Neural cell (in vitro differentiated cells): ENCODE measurements at regions not wholly inside any gene's neighbourhood (a gene's known extent, or its start where the extent isn't known, plus 50 kb on each side); places are given as distances from the start of the nearest gene placed in this dataset.

Source experiments
- H2AFZ ChIP-seq: fragments of 200-600, 300-800 bp; sonication (generic), shearing (Covaris generic); 2 replicates; pipeline ENCODE4 v1.6.0; 2014; ENCODE audit warnings: low read depth, mild to moderate bottlenecking, antibody characterized with exemption, low read length, moderate library complexity
- H3F3A ChIP-seq: fragments of 200-600 bp; shearing (Covaris generic); 2 replicates; pipeline ENCODE4 v1.6.1; 2016; ENCODE audit warnings: mild to moderate bottlenecking, moderate library complexity, mixed read lengths, antibody characterized with exemption, low read length; ENCODE audit not compliant: insufficient read depth, poor library complexity, severe bottlenecking
- H3K27ac ChIP-seq: fragments of 200-600, 300-800 bp; sonication (generic), shearing (Covaris generic); 2 replicates; pipeline ENCODE4 v1.5.1; 2014; ENCODE audit warnings: mild to moderate bottlenecking, low read length, moderate library complexity
- H3K27me3 ChIP-seq: fragments of 300-800, 200-600 bp; sonication (generic), shearing (Covaris generic); 2 replicates; pipeline ENCODE4 v1.6.0; 2014; ENCODE audit warnings: mild to moderate bottlenecking, low read depth, low read length, moderate library complexity; ENCODE audit not compliant: insufficient read depth
- H3K36me3 ChIP-seq: fragments of 300-800, 200-600 bp; sonication (generic), shearing (Covaris generic); 2 replicates; pipeline ENCODE4 v1.5.1; 2014; ENCODE audit warnings: mild to moderate bottlenecking, antibody characterized with exemption, low read length, moderate library complexity; ENCODE audit not compliant: insufficient read depth
- H3K4me2 ChIP-seq: fragments of 300-800, 200-600 bp; sonication (generic), shearing (Covaris generic); 2 replicates; pipeline ENCODE4 v1.6.0; 2014; ENCODE audit warnings: mild to moderate bottlenecking, low read length
- H3K4me3 ChIP-seq: fragments of 300-800, 200-600 bp; sonication (generic), shearing (Covaris generic); 2 replicates; pipeline ENCODE4 v1.5.1; 2014; ENCODE audit warnings: mild to moderate bottlenecking, low read length, moderate library complexity
- H3K79me2 ChIP-seq: fragments of 200-600 bp; shearing (Covaris generic); replicated peaks from 2 replicates; pipeline ENCODE4 v1.6.0; 2014; ENCODE audit warnings: mild to moderate bottlenecking, low read length, moderate library complexity; ENCODE audit not compliant: insufficient read depth
- H3K9ac ChIP-seq: fragments of 300-800, 200-600 bp; sonication (generic), shearing (Covaris generic); 2 replicates; pipeline ENCODE4 v1.6.1; 2016; ENCODE audit warnings: mild to moderate bottlenecking, low read length, mixed read lengths
- H3K9me2 ChIP-seq: fragments of 200-600 bp; shearing (Covaris generic); 2 replicates; pipeline ENCODE4 v1.6.1; 2016; ENCODE audit warnings: mild to moderate bottlenecking, low read length, mixed read lengths; ENCODE audit not compliant: insufficient read depth
- H3K9me3 ChIP-seq: fragments of 200-600, 300-800 bp; sonication (generic), shearing (Covaris generic); 2 replicates; pipeline ENCODE4 v1.6.1; 2016; ENCODE audit warnings: mild to moderate bottlenecking, mixed run types, low read length, moderate library complexity, mixed read lengths
- H4K20me1 ChIP-seq: fragments of 200-600 bp; shearing (Covaris generic); 2 replicates; pipeline ENCODE4 v1.6.1; 2016; ENCODE audit warnings: mild to moderate bottlenecking, mixed run types; ENCODE audit not compliant: insufficient read depth
- CTCF ChIP-seq: fragments of 450-650 bp; IDR thresholded peaks from 2 replicates; pipeline ENCODE4 v1.5.1; 2014; ENCODE audit warnings: antibody characterized with exemption, mild to moderate bottlenecking, moderate library complexity; ENCODE audit not compliant: poor library complexity, severe bottlenecking
- EP300 ChIP-seq: fragments of 450-650 bp; conservative IDR thresholded peaks from 2 replicates; pipeline ENCODE4 v1.6.1; 2014; ENCODE audit warnings: antibody characterized with exemption, mild to moderate bottlenecking, moderate library complexity; ENCODE audit not compliant: poor library complexity, severe bottlenecking
- EZH2 ChIP-seq: fragments of 200-600, 300-800 bp; shearing (Covaris generic), sonication (generic); IDR thresholded peaks from 2 replicates; pipeline ENCODE4 v1.6.1; 2014; ENCODE audit warnings: antibody characterized with exemption, low read length, borderline replicate concordance, mild to moderate bottlenecking; ENCODE audit not compliant: insufficient read depth, poor library complexity, severe bottlenecking
- MXI1 ChIP-seq: fragments of 450-650 bp; conservative IDR thresholded peaks from 2 replicates; pipeline ENCODE4 v1.6.1; 2014; ENCODE audit warnings: antibody characterized with exemption, mild to moderate bottlenecking; ENCODE audit not compliant: poor library complexity, severe bottlenecking
- POLR2AphosphoS5 ChIP-seq: IDR thresholded peaks from 2 replicates; pipeline ENCODE4 v1.6.1; 2012
- RAD21 ChIP-seq: fragments of 450-650 bp; conservative IDR thresholded peaks from 2 replicates; pipeline ENCODE4 v1.6.1; 2014; ENCODE audit warnings: antibody characterized with exemption, mild to moderate bottlenecking, moderate library complexity
- SMC3 ChIP-seq: fragments of 450-650 bp; conservative IDR thresholded peaks from 2 replicates; pipeline ENCODE4 v1.6.1; 2014; ENCODE audit warnings: antibody characterized with exemption, mild to moderate bottlenecking, moderate library complexity; ENCODE audit not compliant: poor library complexity
- TAF1 ChIP-seq: IDR thresholded peaks from 2 replicates; pipeline ENCODE4 v1.6.1; 2012; ENCODE audit warnings: low read depth
- TF ChIP-seq, protein P1 (sequence below): IDR thresholded peaks from 2 replicates; pipeline ENCODE4 v1.6.1; 2012; ENCODE audit warnings: borderline replicate concordance

DNA sequence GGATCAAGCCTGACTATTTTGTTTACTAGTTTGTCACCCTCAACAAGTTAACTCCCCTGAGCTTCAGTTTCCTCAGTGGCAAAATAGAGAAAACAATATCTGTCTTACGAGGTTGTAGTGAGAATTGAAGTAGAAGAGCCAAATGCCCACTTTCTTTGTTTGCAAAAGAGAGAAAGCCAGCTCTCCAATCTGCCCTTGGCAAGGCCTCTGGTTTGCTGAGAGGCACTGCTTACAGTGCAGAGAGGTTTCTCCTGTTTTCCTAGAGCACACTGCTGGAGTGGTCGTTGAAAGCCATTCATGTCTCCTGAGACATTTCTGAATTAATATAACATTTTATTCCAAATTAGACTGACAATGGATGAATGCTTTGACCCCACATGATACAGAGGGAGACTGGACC, 260.5 kb upstream of the IGF1R start:
- TF ChIP-seq MXI1 (no peak), TAF1 (no peak), CTCF (no peak), RAD21 (no peak), EZH2 (no peak), EP300 (no peak), POLR2AphosphoS5 (no peak), SMC3 (no peak)
- TF ChIP-seq, protein P1, sequence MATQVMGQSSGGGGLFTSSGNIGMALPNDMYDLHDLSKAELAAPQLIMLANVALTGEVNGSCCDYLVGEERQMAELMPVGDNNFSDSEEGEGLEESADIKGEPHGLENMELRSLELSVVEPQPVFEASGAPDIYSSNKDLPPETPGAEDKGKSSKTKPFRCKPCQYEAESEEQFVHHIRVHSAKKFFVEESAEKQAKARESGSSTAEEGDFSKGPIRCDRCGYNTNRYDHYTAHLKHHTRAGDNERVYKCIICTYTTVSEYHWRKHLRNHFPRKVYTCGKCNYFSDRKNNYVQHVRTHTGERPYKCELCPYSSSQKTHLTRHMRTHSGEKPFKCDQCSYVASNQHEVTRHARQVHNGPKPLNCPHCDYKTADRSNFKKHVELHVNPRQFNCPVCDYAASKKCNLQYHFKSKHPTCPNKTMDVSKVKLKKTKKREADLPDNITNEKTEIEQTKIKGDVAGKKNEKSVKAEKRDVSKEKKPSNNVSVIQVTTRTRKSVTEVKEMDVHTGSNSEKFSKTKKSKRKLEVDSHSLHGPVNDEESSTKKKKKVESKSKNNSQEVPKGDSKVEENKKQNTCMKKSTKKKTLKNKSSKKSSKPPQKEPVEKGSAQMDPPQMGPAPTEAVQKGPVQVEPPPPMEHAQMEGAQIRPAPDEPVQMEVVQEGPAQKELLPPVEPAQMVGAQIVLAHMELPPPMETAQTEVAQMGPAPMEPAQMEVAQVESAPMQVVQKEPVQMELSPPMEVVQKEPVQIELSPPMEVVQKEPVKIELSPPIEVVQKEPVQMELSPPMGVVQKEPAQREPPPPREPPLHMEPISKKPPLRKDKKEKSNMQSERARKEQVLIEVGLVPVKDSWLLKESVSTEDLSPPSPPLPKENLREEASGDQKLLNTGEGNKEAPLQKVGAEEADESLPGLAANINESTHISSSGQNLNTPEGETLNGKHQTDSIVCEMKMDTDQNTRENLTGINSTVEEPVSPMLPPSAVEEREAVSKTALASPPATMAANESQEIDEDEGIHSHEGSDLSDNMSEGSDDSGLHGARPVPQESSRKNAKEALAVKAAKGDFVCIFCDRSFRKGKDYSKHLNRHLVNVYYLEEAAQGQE, result no peak
- Histone ChIP-seq H3K9ac (no peak overlapping the region), H3K27me3 (no peaks in the 10 kb centered on the region), H3K79me2 (no peaks in the 10 kb centered on the region), H3K9me3 (no peaks in the 10 kb centered on the region), H3K36me3 (no peaks in the 10 kb centered on the region), H2AFZ (no peak overlapping the region), H4K20me1 (no peaks in the 10 kb centered on the region), H3F3A (no peaks in the 10 kb centered on the region), H3K27ac (no peak overlapping the region), H3K9me2 (no peaks in the 10 kb centered on the region), H3K4me2 (no peak overlapping the region), H3K4me3 (no peak overlapping the region)

GRCh38 chr15:98390946-98391530, 257.3 kb upstream of the IGF1R start:
- no peaks in the 10 kb centered on the region for H3K79me2 ChIP-seq
- H3K9me3 ChIP-seq, result no peaks in the 10 kb centered on the region
- H2AFZ ChIP-seq, result no peak overlapping the region
- H3K9me2 ChIP-seq, result no peaks in the 10 kb centered on the region
- TF ChIP-seq RAD21, result no peak
- TF ChIP-seq MXI1, result no peak
- no peak for TF ChIP-seq CTCF
- TF ChIP-seq EP300, result no peak
- no peak for TF ChIP-seq POLR2AphosphoS5
- TF ChIP-seq EZH2, result no peak
- TF ChIP-seq TAF1, result no peak
- TF ChIP-seq, protein P1, result no peak
- H3F3A ChIP-seq, result no peaks in the 10 kb centered on the region
- no peak overlapping the region for H3K9ac ChIP-seq
- no peak overlapping the region for H3K4me2 ChIP-seq
- no peaks in the 10 kb centered on the region for H3K36me3 ChIP-seq
- H3K4me3 ChIP-seq, result no peak overlapping the region
- no peak overlapping the region for H3K27ac ChIP-seq
- no peaks in the 10 kb centered on the region for H3K27me3 ChIP-seq
- no peaks in the 10 kb centered on the region for H4K20me1 ChIP-seq
